ENCODE measurements at regions not wholly inside any gene's neighbourhood (a gene's known extent, or its start where the extent isn't known, plus 50 kb on each side); places are given as distances from the start of the nearest gene placed in this dataset.

DNA sequence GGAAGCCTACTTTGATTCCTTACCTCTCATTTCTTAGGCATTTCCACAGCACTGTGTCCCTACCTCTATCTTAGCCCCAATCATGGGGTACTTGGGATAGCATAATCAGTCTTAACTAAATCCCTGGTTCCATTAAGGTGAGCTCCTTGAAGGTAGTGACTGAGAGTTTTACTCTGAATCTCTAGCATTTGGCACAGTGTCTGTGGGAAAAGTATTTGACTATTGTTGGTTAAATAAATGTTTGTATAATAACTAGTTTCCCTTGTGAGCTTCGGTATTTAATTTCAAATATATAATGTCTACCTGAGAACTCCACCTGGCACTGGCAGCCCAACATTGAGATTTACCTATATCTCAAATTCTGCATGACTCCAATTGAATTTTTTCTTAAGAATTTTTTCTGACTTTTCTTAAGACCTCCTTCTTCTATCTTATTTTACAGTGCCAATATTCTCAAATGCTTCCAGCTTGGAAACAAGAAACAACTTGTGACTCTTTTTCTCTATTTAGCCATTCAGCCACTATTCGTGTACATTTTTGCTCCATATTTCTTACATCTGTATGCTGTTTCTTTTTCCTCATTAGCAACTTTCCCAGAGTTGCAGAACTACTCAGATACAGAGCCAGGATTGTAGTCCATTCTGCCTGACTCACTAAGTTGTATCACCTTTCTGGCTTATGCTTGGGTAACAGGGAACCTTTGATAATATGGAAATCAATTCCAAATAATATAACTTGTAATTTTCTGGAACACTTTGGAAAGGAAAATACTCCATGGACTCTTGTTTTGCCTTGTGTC is 214.0 kb upstream of the NT5C1B start:
- DNase-seq: no peak

DNA sequence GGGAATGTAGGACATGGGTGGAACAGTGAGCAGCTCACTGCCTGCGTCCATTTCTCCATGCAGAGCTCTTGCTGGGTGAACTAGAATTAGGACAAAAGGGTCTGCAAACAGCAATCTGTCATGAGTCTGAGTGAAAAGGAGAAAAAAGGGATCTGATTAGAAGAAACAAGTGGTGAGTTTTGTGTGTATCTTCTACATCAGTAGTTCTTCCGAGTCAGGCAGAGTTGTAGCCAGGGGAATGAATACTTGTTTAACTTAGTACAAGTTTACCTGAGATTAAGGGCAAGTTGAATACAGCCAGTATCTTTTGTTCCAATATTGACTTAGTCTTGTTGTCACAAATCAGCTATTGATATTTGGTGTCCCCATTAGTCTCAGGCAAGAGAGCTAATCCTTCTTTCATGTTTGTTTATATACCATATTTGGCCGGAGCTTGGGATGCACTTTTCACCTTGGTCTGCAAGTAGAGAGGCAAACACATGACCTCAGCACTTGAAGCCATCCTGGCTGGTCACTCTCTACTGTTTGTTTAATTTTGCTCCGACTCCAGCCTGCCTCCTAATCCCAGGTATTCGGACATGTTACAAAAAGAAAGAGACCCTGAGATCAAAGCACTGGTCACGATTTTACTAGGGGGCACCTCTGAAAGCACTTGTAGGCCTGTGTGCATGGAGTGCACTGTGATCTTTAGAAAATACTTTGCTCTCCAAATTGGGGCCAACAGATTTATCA is 211.0 kb upstream of the NT5C1B start:
- DNase-seq: no peak

DNA sequence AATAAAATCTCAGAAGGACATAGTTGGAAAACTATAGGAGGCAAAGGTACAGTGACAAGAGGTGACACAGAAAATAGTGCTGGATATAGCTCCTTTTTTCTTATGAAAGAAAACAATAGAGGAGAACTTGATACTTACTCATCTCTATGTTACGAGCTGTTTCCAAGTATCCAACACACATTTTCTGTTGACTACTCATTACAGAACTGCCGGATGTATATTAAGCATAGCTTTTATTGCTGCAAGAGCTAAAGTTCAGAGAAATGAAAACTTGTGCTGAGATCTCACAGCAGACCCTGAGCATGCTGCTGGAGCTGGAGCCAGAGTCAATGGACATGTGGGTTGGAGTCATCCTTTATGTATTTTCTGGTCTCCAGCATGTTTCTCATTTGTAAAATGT is 210.0 kb upstream of the NT5C1B start:
- DNase-seq: no peak

DNA sequence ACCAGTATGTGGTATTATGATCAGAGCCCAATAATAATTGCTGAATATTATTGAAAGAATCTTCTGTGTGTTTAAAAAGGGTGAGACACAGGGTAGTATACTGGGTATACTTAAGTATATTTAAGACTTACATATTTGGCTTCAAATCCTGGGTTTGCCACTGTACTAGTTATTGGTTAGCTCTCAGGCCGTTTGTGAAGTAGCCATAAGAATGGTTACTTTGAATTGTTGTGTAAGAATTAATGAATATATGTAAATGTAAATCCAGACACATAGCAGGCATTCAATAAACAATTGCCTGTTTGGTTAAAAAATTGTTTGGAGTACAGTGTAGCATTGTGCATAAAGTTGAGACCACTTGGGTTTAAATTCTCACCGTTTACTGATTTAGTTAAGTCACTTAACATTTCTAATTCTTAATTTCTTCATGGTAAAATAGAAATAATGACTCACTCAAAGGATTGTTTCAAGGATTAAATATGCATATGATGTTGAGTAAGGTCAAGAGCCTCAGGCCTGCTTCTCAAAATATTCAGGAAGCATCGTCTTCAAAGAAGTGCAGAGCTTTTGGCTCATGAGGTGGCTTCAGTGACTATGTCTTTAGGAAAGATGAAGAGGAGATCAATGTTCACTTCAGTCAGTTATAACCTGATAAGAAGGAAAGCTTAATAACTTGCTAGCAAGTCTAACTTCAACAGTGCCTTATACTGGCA is 207.9 kb upstream of the NT5C1B start:
- DNase-seq: no peak

DNA sequence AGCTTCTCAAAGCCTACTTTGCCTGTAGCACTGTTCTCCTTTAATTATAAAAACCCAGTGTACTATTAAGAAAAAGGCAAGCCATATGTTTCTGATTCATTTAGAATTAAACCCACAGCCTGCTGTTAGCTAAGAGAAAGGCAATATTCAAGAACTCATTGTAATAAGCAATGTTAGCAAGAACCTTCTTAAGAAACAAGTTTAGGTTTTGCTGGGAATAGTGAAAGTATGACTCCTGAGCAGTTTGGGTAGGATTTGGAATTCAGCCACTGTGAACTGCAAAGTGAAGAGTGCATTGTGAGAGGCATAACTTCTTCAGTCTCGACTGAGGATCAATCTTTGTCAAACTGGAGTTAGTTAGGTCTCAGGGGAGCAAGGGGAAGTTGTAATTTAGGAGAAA is 206.5 kb upstream of the NT5C1B start:
- DNase-seq: no peak

DNA sequence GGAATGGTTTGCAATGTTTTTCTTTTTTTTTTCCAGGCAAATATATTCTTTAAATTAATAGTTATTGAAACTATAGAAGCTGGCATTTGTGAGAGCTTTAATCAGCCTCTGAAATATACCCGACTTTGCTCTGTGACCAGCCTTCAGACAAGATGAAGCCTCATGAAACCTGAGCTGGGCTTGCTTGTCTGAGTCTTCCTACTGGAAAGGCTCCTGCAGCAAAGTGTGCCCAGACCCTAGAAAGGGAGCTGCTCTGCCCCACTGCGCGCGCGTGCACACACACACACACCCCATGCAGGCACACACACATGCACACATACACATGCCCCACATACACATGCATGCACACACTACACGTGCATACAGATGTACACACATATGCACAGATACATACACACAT is 203.3 kb upstream of the NT5C1B start:
- no peak for DNase-seq

DNA sequence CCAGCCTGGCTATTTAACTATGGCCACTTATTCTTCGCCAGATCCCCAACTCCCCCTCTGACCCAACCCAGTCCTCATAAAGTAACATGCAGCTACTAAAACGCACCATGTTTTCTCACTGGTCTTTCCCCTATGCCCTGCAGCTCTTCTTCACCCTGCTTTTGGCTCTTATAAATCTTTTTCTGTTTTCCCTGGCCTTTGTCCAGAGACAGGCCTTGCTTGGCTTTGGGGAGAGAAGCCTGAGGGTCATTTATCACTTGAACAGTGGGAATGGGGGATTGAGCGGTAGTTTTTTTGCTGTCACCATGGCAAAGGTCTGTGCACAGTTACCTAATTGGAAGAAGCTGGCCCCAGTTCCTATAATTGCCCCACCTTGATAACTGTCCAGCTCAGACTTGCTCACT is 202.9 kb upstream of the NT5C1B start:
- no peak for DNase-seq

DNA sequence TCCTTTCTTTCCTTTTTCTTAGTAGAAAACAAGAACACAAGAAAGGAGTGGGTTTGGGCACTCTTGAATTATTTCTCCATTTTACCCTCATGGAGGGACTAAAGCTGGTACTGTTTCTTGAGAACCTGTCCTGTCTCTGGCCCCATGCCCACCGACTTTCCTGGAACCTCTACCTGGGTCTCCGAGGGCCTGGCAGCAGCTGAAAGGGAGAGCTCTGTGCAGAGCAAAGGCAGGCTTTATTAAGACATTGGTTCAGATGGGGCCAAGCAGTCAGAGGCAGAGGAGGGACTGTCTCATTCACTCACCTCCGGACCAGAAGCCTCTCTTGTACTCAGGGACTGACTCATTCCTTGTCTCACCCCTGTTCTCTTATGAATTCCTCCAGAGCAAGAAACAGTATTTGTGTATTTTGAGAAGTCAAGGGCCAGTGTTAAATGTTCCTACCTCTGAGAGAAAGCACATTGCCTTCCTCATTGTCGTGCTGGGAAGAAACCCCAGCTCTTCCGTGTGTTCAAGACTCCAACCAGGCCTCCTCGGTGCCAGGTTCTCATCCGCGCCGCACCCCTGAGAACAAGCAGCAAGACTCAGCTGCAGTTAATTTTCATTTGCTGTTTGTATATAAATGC is 201.9 kb upstream of the NT5C1B start:
- DNase-seq: no peak

DNA sequence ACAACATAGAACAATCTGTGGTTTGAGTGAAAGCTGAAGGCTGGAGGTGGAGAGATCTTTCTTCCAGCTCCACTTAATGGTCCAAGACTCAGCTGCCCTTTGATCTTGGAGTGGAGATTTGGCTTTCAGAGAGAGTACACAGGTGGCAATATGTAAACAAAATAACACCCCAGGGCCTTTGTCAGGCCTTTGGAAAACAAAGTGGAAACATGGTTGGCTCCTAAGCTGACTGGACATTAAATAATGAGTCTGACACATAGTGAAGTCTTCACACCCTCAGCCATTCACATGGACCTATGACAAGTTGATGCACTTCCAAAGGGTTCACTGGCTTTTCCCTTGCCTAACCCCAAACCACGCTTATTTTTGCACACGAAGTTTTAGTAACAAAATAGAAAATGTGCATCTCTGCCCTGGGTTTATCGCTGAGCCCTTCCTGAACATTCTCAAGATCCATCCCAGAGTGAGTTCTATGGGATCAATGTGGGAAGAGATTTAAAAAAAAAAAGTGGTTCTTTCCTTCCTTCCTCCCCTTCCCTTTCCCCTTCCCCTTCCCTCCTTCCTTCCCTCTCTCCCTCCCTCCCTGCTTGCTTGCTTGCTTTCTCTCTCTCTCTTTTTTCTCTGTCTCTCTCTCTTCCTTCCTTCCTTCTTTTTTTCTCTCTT is 201.3 kb upstream of the NT5C1B start:
- DNase-seq: no peak

DNA sequence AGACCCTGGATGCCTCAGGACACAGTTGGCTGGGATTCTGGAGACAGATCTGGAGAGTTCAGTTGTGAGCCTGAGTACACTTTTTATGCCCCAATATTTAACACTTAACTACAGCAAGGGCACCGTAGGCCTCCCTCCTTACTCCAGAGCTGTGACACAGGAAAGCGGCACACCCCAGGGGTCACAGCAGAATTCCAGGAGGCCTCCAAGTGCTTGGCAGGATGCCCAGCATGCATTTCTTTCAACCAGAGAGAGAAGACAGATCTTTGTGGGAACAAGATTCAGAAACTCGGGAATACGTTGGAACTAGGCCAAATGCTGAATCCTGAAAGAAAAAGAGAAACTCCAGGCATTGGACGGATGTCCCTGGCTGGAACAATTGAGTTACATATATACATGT is 199.2 kb upstream of the NT5C1B start:
- no peak for DNase-seq

DNA sequence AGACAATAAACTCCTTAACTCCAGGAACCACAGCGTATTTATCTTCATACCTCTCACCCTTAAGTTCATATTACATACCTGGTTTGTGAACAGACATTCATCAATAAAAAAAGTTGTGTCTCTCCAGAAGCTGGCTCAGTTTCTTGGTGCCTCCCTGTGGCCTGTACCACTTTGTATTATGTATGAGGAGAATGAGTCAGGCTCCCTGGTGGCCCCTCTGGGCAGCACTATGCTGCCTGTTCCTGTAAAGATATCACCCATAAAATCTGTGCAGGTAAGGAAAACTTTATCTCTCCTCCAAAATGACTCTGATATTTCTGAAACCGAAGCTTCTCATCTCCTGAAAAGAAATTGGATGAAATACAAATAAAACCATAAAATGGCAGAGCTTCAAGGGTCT is 198.4 kb upstream of the NT5C1B start:
- no peak for DNase-seq

DNA sequence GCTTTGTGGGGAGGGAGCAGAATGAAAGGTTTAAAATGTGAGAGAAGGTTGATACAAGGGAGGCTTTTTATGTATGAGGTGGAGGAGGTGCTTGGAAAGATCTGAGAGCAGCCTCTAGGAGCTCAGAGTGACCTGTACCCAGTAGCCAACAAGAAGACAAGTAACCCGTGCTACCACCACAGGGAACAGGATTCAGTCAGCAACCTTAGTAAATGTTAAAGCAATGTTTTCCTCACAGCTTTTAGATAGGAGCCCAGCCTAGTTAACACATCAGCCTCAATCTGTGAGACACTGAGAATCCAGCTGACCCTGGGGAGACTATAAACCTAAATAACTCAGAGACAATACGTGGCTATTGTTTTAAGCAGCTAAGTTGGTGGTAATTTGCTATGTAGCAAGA is 194.9 kb upstream of the NT5C1B start:
- no peak for DNase-seq

DNA sequence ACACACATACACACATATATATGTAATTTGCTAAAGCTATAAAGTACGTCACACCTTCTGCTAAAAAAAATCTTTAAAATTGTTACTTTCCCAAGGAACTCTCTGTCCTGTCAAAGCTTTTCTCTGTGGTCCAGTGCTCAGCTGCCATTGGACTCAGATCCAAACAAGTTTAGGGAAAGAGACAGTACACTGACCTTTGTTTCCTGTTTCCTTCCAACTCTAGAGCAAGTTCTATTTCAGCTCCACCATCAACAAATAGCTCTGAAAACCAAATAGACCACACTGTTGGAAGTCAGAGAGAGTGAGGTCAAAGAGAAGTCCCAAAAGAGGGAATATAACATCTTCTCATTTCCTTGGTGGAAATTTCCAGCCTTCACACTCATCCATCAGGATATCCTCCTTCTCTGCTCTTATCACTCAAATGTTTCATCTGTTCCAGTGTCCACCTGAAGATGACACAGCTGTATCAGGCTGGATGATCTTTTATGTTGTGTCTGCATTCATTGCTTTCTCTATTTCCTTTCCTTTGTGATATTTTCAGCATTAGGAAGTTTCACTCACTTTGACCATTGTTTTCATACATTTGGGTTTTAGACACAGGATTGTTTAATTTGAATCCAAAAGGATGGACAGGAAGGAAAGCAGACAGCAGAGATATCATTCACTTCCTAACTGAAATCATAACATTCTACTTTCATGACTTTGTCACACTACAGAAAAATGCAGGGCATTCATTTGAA is 192.3 kb upstream of the NT5C1B start:
- no peak for DNase-seq

DNA sequence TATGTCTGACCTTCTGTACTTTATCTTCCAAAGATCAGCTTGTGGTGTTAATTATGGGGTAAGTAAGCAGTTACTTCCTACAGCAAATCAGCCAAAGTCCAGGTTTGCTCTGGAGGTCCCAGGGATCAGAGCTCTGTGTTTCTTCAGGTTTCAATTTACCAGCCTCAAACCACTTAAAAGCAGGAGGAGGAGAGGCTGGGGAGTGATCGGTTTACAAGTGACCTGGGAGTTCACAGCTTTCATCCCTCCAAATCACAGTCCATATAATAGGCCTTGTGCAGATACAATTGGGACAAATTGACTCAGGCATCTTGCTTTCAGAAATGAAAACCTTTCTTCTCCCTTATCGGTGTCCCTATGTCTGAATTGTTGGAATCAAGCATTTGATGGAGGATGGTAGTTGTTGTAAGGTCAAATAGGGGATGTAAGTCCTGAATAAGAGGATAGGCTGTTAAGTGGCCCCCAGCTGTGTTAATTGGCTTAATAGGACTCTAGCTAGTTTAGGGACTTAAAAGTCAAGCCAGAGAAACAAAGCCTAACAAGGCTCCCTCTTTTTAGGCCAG is 188.0 kb upstream of the NT5C1B start:
- peak; percentile 20 for DNase-seq

DNA sequence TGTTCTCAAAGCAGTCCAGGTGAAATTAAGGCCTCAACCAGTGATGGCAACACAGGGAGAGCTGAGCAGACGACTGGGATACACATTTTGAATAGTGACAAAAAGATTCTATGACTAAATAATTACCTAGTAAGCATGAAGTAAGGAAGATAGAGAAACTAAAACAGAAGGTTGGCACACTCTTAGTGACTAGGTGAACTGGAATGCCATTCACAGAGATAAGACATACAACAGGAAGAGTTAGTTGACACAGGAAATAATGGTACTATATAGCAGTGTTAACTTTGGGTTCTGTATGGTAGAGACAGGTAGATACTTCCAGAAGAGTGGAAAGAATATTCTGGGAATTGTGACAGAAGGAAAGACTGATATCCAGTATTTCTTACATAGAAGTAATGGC is 181.8 kb upstream of the NT5C1B start:
- DNase-seq: no peak

DNA sequence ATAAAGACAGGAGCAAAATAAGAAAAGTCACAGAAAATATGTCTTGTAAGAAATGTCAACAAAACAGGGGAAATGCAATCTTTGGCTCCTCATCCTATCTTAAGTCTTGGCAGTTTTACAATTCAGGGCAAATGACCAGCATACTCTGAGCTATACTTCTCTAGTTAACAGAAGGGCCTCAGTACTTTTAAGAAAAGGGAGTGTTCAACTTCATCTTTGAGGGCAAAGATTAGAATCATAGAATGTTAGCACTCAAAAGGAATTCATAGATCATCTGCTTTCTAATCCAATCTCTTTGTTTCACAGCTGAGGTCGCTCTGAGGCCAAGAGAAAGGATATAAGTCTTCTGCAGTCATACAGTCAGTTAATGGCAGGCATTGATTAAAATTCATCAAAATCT is 174.0 kb upstream of the NT5C1B start:
- no peak for DNase-seq

DNA sequence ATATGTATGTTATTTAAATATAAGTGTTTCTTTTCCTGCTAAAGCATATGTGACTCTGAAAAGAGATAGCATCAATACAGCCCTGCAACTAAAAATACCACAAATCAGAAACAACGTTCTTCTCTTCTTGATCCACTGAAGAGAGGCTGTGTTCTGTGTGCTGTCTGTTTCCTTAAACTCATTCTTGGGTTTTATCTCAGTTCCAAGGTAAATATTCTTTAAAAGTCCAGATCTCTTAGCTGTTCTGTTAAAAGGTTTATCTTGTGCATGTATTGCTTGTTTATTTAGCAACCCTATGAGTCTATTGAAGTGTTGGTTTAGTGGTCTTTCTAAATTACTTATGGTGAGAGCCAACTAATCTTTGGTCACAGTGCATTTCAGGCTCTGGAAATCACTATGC is 173.3 kb upstream of the NT5C1B start:
- DNase-seq: no peak

DNA sequence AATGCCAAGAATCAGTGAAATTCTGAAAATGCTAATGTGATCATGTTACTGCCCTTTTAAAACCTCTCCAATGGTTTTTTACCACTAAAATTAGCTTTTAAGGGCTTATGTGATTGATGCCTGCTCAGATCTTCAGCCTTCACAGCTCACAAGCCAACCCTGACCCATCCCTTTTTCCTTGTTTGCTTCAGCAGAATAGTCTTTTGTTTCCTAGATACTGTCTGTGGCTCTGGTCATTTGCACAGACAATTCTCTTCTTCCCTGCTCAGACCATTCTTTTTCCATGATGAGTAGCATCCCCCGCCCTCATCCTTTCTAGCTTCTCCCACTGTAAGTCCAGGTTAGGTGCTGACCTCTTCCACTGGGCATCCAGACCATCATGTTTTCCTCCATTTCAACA is 164.9 kb upstream of the NT5C1B start:
- DNase-seq: no peak

DNA sequence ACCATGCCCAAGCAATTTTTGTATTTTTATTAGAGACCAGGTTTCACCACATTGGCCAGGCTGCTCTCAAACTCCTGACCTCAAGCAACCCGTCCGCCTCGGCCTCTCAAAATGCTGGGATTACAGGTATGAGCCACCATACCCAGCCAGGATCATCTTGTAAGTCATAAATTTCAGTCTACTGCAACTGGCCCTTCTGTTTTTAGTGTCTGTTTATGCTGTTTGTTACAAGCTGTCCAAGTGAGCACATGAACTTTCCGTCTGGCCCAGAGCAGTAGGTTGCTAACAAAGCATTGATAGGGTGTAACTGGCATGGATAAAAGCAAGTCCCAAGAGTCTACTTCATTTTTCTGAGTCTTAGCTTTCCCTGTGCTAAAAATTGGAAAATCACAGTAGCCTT is 164.4 kb upstream of the NT5C1B start:
- DNase-seq: no peak

DNA sequence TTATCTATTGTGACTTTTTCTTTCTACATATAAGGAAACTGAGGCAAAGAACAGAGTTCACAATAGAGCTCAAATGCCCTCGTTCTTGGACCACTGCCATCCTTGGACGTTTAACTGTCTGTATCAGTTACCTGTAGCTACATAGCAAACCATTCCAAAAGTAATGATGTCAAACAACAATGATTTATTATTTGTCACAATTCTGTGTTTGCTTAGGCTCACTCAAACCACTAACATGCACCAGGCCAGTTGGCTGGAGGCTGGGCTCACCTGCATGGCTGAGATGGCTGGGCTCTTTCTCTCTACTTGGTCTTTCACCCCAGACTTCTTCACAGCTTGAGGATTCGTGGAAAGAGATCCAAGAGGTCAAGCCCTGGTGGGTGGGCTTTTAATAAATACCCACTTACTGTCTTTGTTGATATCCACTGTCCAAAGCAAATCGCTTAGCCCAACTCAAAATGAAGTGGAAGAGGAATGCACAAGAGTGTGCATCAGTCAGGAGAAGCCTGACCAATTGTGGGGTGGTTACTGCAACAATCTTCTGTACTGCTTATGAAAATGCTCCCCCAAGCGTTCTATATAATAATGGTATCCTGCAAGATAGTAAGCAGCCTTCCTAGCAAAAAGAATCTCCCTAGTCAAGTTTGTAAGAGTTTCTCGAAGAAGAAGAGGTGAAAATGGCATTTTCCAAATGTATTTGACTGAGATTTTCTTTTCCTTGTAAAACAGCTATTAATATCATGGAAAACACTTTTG is 163.5 kb upstream of the NT5C1B start:
- no peak for DNase-seq

DNA sequence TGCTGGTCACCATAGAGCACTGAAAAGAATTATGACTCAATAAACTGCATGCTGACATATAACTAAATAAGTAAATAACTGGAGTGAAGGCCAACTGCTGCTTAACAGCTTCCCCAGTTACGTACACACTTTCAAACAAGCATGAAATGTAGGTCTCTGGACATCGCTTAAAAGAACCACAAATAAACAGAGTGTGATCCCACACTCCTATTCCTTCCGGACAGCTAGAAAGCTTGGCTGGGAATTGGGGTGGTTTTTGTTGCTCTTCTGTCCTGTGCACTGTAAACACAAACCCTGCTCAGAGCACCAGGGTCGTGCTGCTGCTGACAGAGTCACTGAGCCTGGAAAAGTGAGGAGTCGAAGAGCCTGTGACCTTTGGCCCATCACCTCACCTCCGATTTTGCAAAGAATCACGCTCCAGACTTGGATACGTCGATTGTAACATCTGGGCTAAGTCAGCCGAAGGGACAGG is 162.7 kb upstream of the NT5C1B start:
- no peak for DNase-seq

Measured in NCI-H146 (cell line).